ENCODE measurements at regions not wholly inside any gene's neighbourhood (a gene's known extent, or its start where the extent isn't known, plus 50 kb on each side); places are given as distances from the start of the nearest gene placed in this dataset.

DNA sequence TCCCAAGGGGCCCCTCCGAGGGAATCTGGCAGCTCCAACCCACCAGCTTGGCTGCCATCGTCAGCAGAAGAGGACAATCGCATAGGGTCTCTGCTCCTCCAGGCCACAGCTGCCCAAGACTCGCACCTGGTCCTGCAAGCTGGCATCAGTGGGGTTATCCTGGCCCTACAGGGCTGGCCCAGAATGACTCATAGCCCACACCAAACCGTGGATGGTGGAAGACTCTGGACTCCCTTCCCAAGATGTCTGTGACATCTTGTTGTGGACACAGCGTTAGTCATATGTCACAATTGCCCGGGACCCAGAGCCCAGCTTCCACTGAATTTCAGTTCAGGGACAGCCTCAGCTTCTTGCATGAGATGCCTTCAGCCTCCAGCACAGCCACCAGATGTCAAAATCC is 91.5 kb upstream of the CUX1 start:
- TF ChIP-seq, protein P1, sequence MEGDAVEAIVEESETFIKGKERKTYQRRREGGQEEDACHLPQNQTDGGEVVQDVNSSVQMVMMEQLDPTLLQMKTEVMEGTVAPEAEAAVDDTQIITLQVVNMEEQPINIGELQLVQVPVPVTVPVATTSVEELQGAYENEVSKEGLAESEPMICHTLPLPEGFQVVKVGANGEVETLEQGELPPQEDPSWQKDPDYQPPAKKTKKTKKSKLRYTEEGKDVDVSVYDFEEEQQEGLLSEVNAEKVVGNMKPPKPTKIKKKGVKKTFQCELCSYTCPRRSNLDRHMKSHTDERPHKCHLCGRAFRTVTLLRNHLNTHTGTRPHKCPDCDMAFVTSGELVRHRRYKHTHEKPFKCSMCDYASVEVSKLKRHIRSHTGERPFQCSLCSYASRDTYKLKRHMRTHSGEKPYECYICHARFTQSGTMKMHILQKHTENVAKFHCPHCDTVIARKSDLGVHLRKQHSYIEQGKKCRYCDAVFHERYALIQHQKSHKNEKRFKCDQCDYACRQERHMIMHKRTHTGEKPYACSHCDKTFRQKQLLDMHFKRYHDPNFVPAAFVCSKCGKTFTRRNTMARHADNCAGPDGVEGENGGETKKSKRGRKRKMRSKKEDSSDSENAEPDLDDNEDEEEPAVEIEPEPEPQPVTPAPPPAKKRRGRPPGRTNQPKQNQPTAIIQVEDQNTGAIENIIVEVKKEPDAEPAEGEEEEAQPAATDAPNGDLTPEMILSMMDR (IDR thresholded peaks at IDR 0.05; ENCODE audit: low read length) = no peak
- TF ChIP-seq EZH2 (IDR thresholded peaks at IDR 0.05; ENCODE audit: borderline replicate concordance, low read length) = no peak

All from OCI-LY1 (cell line).